IgD-negative memory B cell (primary cell): ENCODE measurements at regions not wholly inside any gene's neighbourhood (a gene's known extent, or its start where the extent isn't known, plus 50 kb on each side); places are given as distances from the start of the nearest gene placed in this dataset.

Source experiments
- H3K27ac Mint-ChIP-seq, 3 donors: one replicate each; pipeline ENCODE4 v1.8.0; 2020 to 2022; ENCODE audit warnings: mild to moderate bottlenecking in 3 of 3, mixed read lengths in 3 of 3, moderate library complexity in 1 of 3
- H3K27me3 Mint-ChIP-seq: one replicate; pipeline ENCODE4 v1.8.0; 2021; ENCODE audit warnings: mixed read lengths
- H3K36me3 Mint-ChIP-seq: one replicate; pipeline ENCODE4 v1.8.0; 2020; ENCODE audit warnings: mild to moderate bottlenecking, mixed read lengths
- H3K4me1 Mint-ChIP-seq, 3 donors: one replicate each; pipeline ENCODE4 v1.8.0; 2020 to 2022; ENCODE audit warnings: mixed read lengths in 3 of 3, mild to moderate bottlenecking in 1 of 3
- H3K4me3 Mint-ChIP-seq, 4 donors: one replicate each; pipeline ENCODE4 v1.8.0; 2020 to 2022; ENCODE audit warnings: mild to moderate bottlenecking in 4 of 4, mixed read lengths in 4 of 4, moderate library complexity in 3 of 4
- H3K9me3 Mint-ChIP-seq, 3 donors: one replicate each; pipeline ENCODE4 v1.8.0; 2020 to 2021; ENCODE audit warnings: mixed read lengths in 3 of 3, mild to moderate bottlenecking in 1 of 3

- peak overlapping the region; percentile 2 to 81 (median 40) for H3K4me3 Mint-ChIP-seq
- no peaks in the 10 kb centered on the region for H3K9me3 Mint-ChIP-seq
- H3K27ac Mint-ChIP-seq: peak overlapping the region in 2 of 3 donors; percentile 1 to 5
- no peaks in the 10 kb centered on the region for H3K36me3 Mint-ChIP-seq
- H3K27me3 Mint-ChIP-seq: peaks cover 9% of the 10 kb centered on the region
- peaks cover 11 to 17% (median 15%) of the 10 kb centered on the region in 3 donors for H3K4me1 Mint-ChIP-seq
Observed at GRCh38 chr20:17878069-17878911, 90.3 kb downstream of the SNX5 start.

GRCh38 chr20:17875981-17876385 lies 92.6 kb downstream of the SNX5 start:
- Mint-ChIP-seq H3K9me3 (peaks cover 0 to 3% (median 0%) of the 10 kb centered on the region in 3 donors), H3K36me3 (no peaks in the 10 kb centered on the region), H3K4me1 (peaks cover 19 to 24% (median 20%) of the 10 kb centered on the region in 3 donors), H3K27me3 (peaks cover 15% of the 10 kb centered on the region), H3K4me3 (no peak overlapping the region), H3K27ac (no peak overlapping the region)

GRCh38 chr20:17875106-17875980 lies 93.3 kb downstream of the SNX5 start:
- Mint-ChIP-seq H3K4me3 (peak overlapping the region in 1 of 4 donors; percentile 67), H3K27ac (no peak overlapping the region), H3K36me3 (no peaks in the 10 kb centered on the region), H3K9me3 (peaks cover 0 to 3% (median 0%) of the 10 kb centered on the region in 3 donors), H3K4me1 (peaks cover 19 to 24% (median 20%) of the 10 kb centered on the region in 3 donors), H3K27me3 (peaks cover 15% of the 10 kb centered on the region)

GRCh38 chr20:17874271-17875105 lies 94.1 kb downstream of the SNX5 start:
- Mint-ChIP-seq H3K4me1 (peaks cover 19 to 24% (median 20%) of the 10 kb centered on the region in 3 donors), H3K36me3 (no peaks in the 10 kb centered on the region), H3K9me3 (peaks cover 0 to 3% (median 0%) of the 10 kb centered on the region in 3 donors), H3K27me3 (peaks cover 19% of the 10 kb centered on the region), H3K4me3 (peak overlapping the region in 1 of 4 donors; percentile 67), H3K27ac (no peak overlapping the region)

- H3K27me3 Mint-ChIP-seq: peaks cover 24% of the 10 kb centered on the region
Observed at GRCh38 chr20:17873410-17874270, 95.0 kb downstream of the SNX5 start.

GRCh38 chr20:17872959-17873358 lies 95.6 kb downstream of the SNX5 start:
- Mint-ChIP-seq H3K27me3 (peaks cover 28% of the 10 kb centered on the region), H3K36me3 (no peaks in the 10 kb centered on the region), H3K4me3 (peak overlapping the region in 1 of 4 donors; percentile 27), H3K9me3 (peaks cover 0 to 3% (median 0%) of the 10 kb centered on the region in 3 donors), H3K4me1 (peaks cover 6 to 10% (median 8%) of the 10 kb centered on the region in 3 donors), H3K27ac (no peak overlapping the region)

More at GRCh38 chr20:17873410-17874270, 95.0 kb downstream of the SNX5 start:
- H3K4me3 Mint-ChIP-seq: no peak overlapping the region
- no peaks in the 10 kb centered on the region for H3K36me3 Mint-ChIP-seq
- H3K4me1 Mint-ChIP-seq: peaks cover 12 to 16% (median 13%) of the 10 kb centered on the region in 3 donors
- H3K27ac Mint-ChIP-seq: no peak overlapping the region
- peaks cover 0 to 3% (median 0%) of the 10 kb centered on the region in 3 donors for H3K9me3 Mint-ChIP-seq

- Mint-ChIP-seq H3K36me3 (no peaks in the 10 kb centered on the region), H3K4me1 (peaks cover 5 to 8% (median 8%) of the 10 kb centered on the region in 3 donors), H3K27ac (no peak overlapping the region), H3K4me3 (no peak overlapping the region), H3K9me3 (peaks cover 0 to 3% (median 0%) of the 10 kb centered on the region in 3 donors), H3K27me3 (peaks cover 29% of the 10 kb centered on the region)
Observed at GRCh38 chr20:17872434-17872833, 96.2 kb downstream of the SNX5 start.

- peaks cover 0 to 3% (median 0%) of the 10 kb centered on the region in 3 donors for H3K9me3 Mint-ChIP-seq
- peaks cover 5 to 8% (median 8%) of the 10 kb centered on the region in 3 donors for H3K4me1 Mint-ChIP-seq
- peaks cover 29% of the 10 kb centered on the region for H3K27me3 Mint-ChIP-seq
- H3K4me3 Mint-ChIP-seq: peak overlapping the region in 2 of 4 donors; percentile 56 to 80
- H3K36me3 Mint-ChIP-seq: no peaks in the 10 kb centered on the region
- peak overlapping the region in 1 of 3 donors; percentile 16 for H3K27ac Mint-ChIP-seq
Observed at GRCh38 chr20:17871886-17872285, 96.7 kb downstream of the SNX5 start.

GRCh38 chr20:17871181-17871580 lies 97.4 kb downstream of the SNX5 start:
- peaks cover 5 to 8% (median 8%) of the 10 kb centered on the region in 3 donors for H3K4me1 Mint-ChIP-seq
- no peak overlapping the region for H3K4me3 Mint-ChIP-seq
- H3K36me3 Mint-ChIP-seq: no peaks in the 10 kb centered on the region
- H3K9me3 Mint-ChIP-seq: peaks cover 0 to 3% (median 0%) of the 10 kb centered on the region in 3 donors
- H3K27me3 Mint-ChIP-seq: peaks cover 27% of the 10 kb centered on the region
- no peak overlapping the region for H3K27ac Mint-ChIP-seq

- H3K36me3 Mint-ChIP-seq: no peaks in the 10 kb centered on the region
- H3K9me3 Mint-ChIP-seq: peaks cover 0 to 3% (median 0%) of the 10 kb centered on the region in 3 donors
- no peak overlapping the region for H3K4me3 Mint-ChIP-seq
- H3K27me3 Mint-ChIP-seq: peaks cover 29% of the 10 kb centered on the region
- no peak overlapping the region for H3K27ac Mint-ChIP-seq
- H3K4me1 Mint-ChIP-seq: peaks cover 5 to 8% (median 8%) of the 10 kb centered on the region in 3 donors
Observed at GRCh38 chr20:17870086-17870740, 98.4 kb downstream of the SNX5 start.

GRCh38 chr20:17869295-17869994 lies 99.1 kb downstream of the SNX5 start:
- H3K4me3 Mint-ChIP-seq: no peak overlapping the region
- H3K4me1 Mint-ChIP-seq: peaks cover 5 to 8% (median 8%) of the 10 kb centered on the region in 3 donors
- H3K9me3 Mint-ChIP-seq: peaks cover 0 to 3% (median 0%) of the 10 kb centered on the region in 3 donors
- no peaks in the 10 kb centered on the region for H3K36me3 Mint-ChIP-seq
- peaks cover 29% of the 10 kb centered on the region for H3K27me3 Mint-ChIP-seq
- H3K27ac Mint-ChIP-seq: no peak overlapping the region

- Mint-ChIP-seq H3K4me3 (no peak overlapping the region), H3K4me1 (peaks cover 5 to 8% (median 8%) of the 10 kb centered on the region in 3 donors), H3K27me3 (peaks cover 29% of the 10 kb centered on the region), H3K27ac (peak overlapping the region in 1 of 3 donors; percentile 17), H3K36me3 (no peaks in the 10 kb centered on the region), H3K9me3 (peaks cover 0 to 3% (median 0%) of the 10 kb centered on the region in 3 donors)
Observed at GRCh38 chr20:17868700-17869231, 99.8 kb downstream of the SNX5 start.
